SJSA1 (cell line): ENCODE measurements at regions not wholly inside any gene's neighbourhood (a gene's known extent, or its start where the extent isn't known, plus 50 kb on each side); places are given as distances from the start of the nearest gene placed in this dataset.
"Not testable (repeated sequence)": the region's sequence is repeated elsewhere in the genome, so short reads cannot be mapped to it uniquely, and the experiment has no call there.

Source experiments
- DNase-seq, 2 experiments: peaks; one replicate each; pipeline ENCODE4 v3.0.0-alpha.2; 2015 to 2020; ENCODE audit warnings: low spot score in 2 of 2, low read depth in 1 of 2
- H3K27ac ChIP-seq: fragments of 250-450 bp; sonication (Bioruptor Pico); 2 replicates; pipeline ENCODE4 v1.5.1; 2020; ENCODE audit warnings: mild to moderate bottlenecking, moderate library complexity
- H3K27me3 ChIP-seq: fragments of 250-450 bp; sonication (Bioruptor Pico); replicated peaks from 2 replicates; pipeline ENCODE4 v1.5.1; 2020; ENCODE audit warnings: mild to moderate bottlenecking, moderate library complexity
- H3K36me3 ChIP-seq: fragments of 250-450 bp; sonication (Bioruptor Pico); 2 replicates; pipeline ENCODE4 v1.5.1; 2020; ENCODE audit warnings: mild to moderate bottlenecking
- H3K4me1 ChIP-seq: fragments of 250-450 bp; sonication (Bioruptor Pico); replicated peaks from 2 replicates; pipeline ENCODE4 v1.6.1; 2021; ENCODE audit warnings: mild to moderate bottlenecking
- H3K4me3 ChIP-seq: fragments of 250-450 bp; sonication (Bioruptor Pico); 2 replicates; pipeline ENCODE4 v1.5.1; 2020; ENCODE audit warnings: mild to moderate bottlenecking
- H3K9me3 ChIP-seq: fragments of 250-450 bp; sonication (Bioruptor Pico); replicated peaks from 2 replicates; pipeline ENCODE4 v1.5.1; 2020; ENCODE audit warnings: mild to moderate bottlenecking

DNA sequence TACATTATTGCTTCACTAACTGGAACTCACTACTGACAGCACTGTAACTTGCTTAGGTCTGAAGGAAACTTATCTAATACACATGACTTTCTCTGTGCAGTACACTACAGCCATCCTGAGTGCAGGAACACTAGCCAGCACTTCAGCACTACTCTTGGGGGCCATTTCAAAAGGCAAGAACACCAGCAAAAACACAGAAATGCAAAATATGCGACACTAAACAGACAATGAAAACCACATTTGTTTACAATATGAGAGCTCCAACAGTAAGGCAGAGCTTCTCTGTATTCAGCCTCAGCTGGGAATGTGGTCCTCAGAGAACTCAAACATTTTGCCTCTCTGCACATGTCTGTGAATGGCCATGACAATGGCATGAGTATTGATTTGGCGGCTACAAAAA is 109.6 kb downstream of the ARRDC4 start:
- Histone ChIP-seq H3K27ac (peak overlapping the region; percentile 70), H3K36me3 (no peaks in the 10 kb centered on the region), H3K4me1 (peaks cover 64% of the 10 kb centered on the region), H3K9me3 (0 out of 2 replicates have a peak, but pooled peaks cover 2% of the 10 kb centered on the region), H3K4me3 (no peak overlapping the region), H3K27me3 (no peaks in the 10 kb centered on the region)
- peak; percentile 53 to 62 for DNase-seq

- 0 out of 2 replicates have a peak, but pooled peaks cover 2% of the 10 kb centered on the region for H3K9me3 ChIP-seq
- H3K27ac ChIP-seq: peak overlapping the region; percentile 9
- DNase-seq: peak in 1 of 2 experiments; percentile 12
- H3K27me3 ChIP-seq: no peaks in the 10 kb centered on the region
- H3K36me3 ChIP-seq: no peaks in the 10 kb centered on the region
- H3K4me3 ChIP-seq: no peak overlapping the region
- peaks cover 60% of the 10 kb centered on the region for H3K4me1 ChIP-seq
These were observed 111.3 kb downstream of the ARRDC4 start for GRCh38 chr15:98071786-98072185.

- Histone ChIP-seq H3K9me3 (0 out of 2 replicates have a peak, but pooled peaks cover 2% of the 10 kb centered on the region), H3K27me3 (no peaks in the 10 kb centered on the region), H3K4me3 (no peak overlapping the region), H3K4me1 (peaks cover 23% of the 10 kb centered on the region), H3K27ac (no peak overlapping the region), H3K36me3 (no peaks in the 10 kb centered on the region)
- no peak for DNase-seq
These were observed 114.9 kb downstream of the ARRDC4 start for GRCh38 chr15:98075441-98075840.

DNA sequence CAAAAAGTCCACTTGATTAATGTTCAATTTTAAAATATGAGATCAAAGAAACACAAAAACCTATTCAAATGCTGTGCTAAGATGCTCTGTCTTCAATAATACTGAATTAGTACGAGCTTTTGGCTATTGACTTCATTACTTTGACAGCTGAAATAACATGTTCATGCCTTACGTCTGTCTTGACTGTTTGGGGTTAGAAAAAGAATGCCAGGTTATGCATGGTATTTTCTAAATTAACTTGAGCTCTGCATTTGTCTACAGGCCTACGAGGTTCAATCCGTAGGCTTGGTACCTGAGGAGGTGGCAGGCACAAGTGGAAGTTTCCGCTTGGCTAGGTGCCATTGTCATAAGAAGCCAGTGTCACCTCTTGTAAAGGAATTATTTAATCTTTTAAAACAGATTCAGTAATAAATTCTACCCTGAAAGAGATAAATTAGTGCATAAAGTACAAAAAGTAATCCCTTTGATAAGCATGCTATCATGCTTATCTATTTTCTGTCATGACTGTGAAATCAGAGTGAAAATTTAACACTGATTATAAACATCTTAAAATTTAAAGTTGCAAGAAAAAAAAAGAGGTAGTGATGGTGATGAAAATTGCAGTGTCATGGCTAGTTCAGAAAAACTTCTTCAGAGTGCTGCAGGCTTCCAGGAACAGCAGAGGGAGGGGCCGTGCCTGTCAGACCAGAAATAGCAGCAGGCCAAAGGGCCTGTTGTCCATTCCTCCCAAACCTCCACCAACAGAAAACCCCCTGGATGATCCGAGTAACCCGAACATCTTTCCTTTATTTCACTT is 115.7 kb downstream of the ARRDC4 start:
- H3K36me3 ChIP-seq: no peaks in the 10 kb centered on the region
- no peak for DNase-seq
- no peaks in the 10 kb centered on the region for H3K27me3 ChIP-seq
- no peak overlapping the region for H3K4me3 ChIP-seq
- 0 out of 2 replicates have a peak, but pooled peaks cover 2% of the 10 kb centered on the region for H3K9me3 ChIP-seq
- no peak overlapping the region for H3K27ac ChIP-seq
- peaks cover 16% of the 10 kb centered on the region for H3K4me1 ChIP-seq

DNA sequence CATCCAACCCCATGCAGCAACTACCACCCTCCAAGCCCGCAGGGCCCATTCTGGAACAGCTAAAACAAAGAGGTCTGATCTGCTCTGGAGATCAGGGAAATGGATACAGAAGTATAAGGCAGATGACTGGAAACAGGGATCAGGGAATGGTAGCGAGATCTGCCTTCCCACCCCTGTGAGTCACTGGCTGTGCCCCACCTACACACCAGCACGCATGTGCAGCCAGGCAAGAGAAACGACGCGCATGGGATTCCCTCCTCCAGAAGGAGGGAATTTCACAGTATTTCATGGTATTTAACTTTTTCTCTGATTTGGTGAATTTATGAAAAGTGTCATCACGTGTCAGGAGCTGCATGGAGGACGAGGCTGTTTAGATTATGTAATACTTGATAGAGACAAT is 116.7 kb downstream of the ARRDC4 start:
- H3K27me3 ChIP-seq: no peaks in the 10 kb centered on the region
- no peak overlapping the region for H3K27ac ChIP-seq
- no peak for DNase-seq
- 0 out of 2 replicates have a peak, but pooled peaks cover 2% of the 10 kb centered on the region for H3K9me3 ChIP-seq
- no peak overlapping the region for H3K4me3 ChIP-seq
- H3K36me3 ChIP-seq: no peaks in the 10 kb centered on the region
- peaks cover 6% of the 10 kb centered on the region for H3K4me1 ChIP-seq

- no peaks in the 10 kb centered on the region for H3K27me3 ChIP-seq
- H3K4me3 ChIP-seq: no peak overlapping the region
- DNase-seq: no peak
- H3K36me3 ChIP-seq: no peaks in the 10 kb centered on the region
- H3K4me1 ChIP-seq: no peaks in the 10 kb centered on the region
- no peak overlapping the region for H3K27ac ChIP-seq
- no peaks in the 10 kb centered on the region for H3K9me3 ChIP-seq
These were observed 120.3 kb downstream of the ARRDC4 start for GRCh38 chr15:98080791-98081190.

- no peak for DNase-seq
- no peaks in the 10 kb centered on the region for H3K36me3 ChIP-seq
- H3K27ac ChIP-seq: no peak overlapping the region
- H3K9me3 ChIP-seq: no peaks in the 10 kb centered on the region; the same call in 1 of the 2 replicates
- no peaks in the 10 kb centered on the region for H3K27me3 ChIP-seq
- H3K4me1 ChIP-seq: no peaks in the 10 kb centered on the region
- H3K4me3 ChIP-seq: no peak overlapping the region
These were observed 122.9 kb downstream of the ARRDC4 start for GRCh38 chr15:98083203-98083910.

GRCh38 chr15:98085003-98085639 is 124.6 kb downstream of the ARRDC4 start:
- H3K27me3 ChIP-seq: no peaks in the 10 kb centered on the region
- H3K4me1 ChIP-seq: no peaks in the 10 kb centered on the region
- no peak overlapping the region for H3K4me3 ChIP-seq
- no peaks in the 10 kb centered on the region for H3K36me3 ChIP-seq
- no peak overlapping the region for H3K27ac ChIP-seq
- DNase-seq: peak in 1 of 2 experiments; percentile 39
- H3K9me3 ChIP-seq: no peaks in the 10 kb centered on the region; the same call in 1 of the 2 replicates

DNA sequence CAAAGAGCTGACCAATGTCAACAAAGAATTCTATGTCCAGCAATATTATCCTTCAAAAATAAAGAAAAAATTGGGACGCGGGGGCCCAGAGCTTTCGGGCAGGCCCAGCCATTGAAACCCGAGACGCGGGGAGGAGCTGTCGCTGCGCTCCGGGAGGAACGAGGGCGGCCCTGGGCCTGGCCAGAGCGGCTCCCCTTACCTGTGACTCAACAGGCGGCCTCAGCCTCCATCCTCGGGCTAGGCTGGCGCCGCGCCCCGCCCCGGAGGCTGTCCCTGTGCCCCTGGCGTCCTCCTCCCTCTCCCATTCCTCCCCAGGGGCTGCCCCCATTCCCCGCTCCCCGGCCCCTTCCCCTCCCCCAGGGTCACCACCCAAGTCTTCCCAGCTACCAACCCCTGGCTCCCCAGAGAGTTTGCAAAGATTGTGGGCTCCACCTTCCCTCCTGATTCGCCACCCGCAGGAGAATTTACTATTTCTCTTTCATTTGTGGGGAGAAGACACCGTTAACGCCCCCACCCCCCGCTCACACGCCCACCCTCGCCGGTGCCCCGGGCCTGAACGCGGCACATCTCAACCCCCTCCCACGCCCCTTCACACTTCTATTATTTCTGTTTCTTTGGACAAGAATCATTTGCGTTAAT is 127.9 kb downstream of the ARRDC4 start:
- not testable (repeated sequence) for H3K27me3 ChIP-seq, H3K9me3 ChIP-seq, H3K27ac ChIP-seq, H3K36me3 ChIP-seq, DNase-seq, H3K4me1 ChIP-seq, H3K4me3 ChIP-seq

- H3K36me3 ChIP-seq, H3K9me3 ChIP-seq, H3K4me1 ChIP-seq, H3K27me3 ChIP-seq, H3K27ac ChIP-seq, DNase-seq, H3K4me3 ChIP-seq: not testable (repeated sequence)
These were observed 128.8 kb downstream of the ARRDC4 start for GRCh38 chr15:98089352-98089751.

DNA sequence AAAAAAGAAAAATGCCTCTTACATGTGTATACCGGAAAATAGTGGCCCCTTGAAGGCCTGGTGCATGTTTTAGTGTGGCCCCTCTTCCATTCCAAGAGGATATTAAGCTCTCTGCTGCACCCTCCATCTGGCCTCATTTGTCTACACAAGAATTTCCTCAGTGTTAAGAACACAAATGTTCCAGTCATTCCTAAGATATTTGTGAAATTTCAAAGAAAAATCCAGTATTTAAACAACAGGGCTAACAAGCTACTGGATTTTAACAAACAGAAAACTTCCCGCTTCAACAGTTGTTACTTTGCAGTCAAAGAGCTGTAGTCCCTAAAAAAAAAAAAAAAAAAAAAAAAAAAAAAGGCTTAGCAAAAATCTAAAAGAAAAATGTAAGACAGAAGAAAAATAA is 137.5 kb downstream of the ARRDC4 start:
- H3K4me3 ChIP-seq, H3K27me3 ChIP-seq, H3K4me1 ChIP-seq, DNase-seq, H3K9me3 ChIP-seq, H3K36me3 ChIP-seq, H3K27ac ChIP-seq: not testable (repeated sequence)

DNA sequence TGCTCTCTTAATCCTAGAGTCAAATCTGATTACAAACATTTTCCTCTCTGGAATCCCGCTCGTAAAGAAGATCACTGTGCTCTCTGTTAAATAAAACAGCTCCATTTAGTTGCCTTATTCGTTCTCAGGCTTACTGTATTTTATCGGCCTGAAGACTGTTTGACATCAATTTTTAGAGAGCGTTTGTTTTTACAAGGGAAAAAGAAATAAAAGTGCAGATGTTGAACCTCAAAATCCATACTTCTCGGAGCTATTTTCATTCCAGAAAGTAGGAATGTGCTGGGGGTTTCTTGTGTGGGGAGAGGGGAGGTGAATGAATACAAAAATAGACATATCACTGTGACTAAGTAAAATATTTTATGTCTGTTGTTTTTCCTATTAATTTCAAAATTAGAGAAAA is 140.1 kb downstream of the ARRDC4 start:
- H3K9me3 ChIP-seq, H3K4me3 ChIP-seq, H3K27me3 ChIP-seq, H3K36me3 ChIP-seq, DNase-seq, H3K4me1 ChIP-seq, H3K27ac ChIP-seq: not testable (repeated sequence)

GRCh38 chr15:98103570-98103969 is 143.1 kb downstream of the ARRDC4 start:
- no peak overlapping the region for H3K27ac ChIP-seq
- no peak for DNase-seq
- no peak overlapping the region for H3K4me3 ChIP-seq
- H3K36me3 ChIP-seq: no peaks in the 10 kb centered on the region
- H3K9me3 ChIP-seq: no peaks in the 10 kb centered on the region
- no peaks in the 10 kb centered on the region for H3K4me1 ChIP-seq
- no peaks in the 10 kb centered on the region for H3K27me3 ChIP-seq
